ENCODE measurements at regions not wholly inside any gene's neighbourhood (a gene's known extent, or its start where the extent isn't known, plus 50 kb on each side); places are given as distances from the start of the nearest gene placed in this dataset.

- DNase-seq (ENCODE audit: low spot score): no peak
These were observed 208.9 kb upstream of the PFKP start for GRCh38 chr10:2858452-2858851.

DNA sequence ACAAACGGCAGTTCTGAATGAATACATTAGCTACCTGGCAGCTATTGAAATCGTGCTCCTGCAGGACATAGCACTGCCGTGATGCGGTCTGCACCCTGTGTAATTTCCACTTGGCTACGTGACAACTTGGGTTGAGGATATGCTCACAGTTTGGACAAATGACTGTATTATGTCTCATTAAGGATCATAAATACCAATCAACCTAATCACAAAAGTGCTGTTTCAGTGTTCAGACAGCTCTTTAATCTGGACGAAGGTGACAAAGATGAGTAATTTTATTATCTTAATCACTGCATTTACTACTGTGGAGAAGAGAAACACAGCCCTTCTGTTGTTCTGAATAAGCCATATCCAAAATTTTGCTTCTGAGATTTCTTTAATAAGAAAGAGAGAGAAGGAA is 210.8 kb upstream of the PFKP start:
- no peak for DNase-seq (ENCODE audit: low spot score)

GRCh38 chr10:2852574-2853323 is 214.6 kb upstream of the PFKP start:
- no peak for DNase-seq (ENCODE audit: low spot score)

- no peak for DNase-seq (ENCODE audit: low spot score)
These were observed 215.8 kb upstream of the PFKP start for GRCh38 chr10:2851566-2851965.

DNA sequence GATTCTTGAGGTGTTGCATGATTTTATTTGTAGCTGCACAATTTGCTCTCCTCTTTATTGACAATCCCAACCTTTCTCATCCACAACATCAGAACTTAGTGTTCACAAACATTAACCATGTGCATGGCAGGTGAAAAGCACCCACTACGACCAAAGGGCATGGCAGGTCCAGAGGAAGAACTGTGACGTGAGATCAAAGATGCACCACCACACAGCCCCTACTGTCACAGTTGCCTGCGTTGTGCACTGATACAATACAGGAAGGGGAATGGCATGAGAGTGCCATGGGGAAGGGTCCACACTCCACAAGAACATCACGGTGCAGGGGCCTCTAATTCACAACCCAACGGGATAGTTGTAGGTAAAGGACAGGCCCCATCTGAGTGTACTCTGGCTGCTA is 217.1 kb upstream of the PFKP start:
- DNase-seq (ENCODE audit: low spot score): no peak

DNA sequence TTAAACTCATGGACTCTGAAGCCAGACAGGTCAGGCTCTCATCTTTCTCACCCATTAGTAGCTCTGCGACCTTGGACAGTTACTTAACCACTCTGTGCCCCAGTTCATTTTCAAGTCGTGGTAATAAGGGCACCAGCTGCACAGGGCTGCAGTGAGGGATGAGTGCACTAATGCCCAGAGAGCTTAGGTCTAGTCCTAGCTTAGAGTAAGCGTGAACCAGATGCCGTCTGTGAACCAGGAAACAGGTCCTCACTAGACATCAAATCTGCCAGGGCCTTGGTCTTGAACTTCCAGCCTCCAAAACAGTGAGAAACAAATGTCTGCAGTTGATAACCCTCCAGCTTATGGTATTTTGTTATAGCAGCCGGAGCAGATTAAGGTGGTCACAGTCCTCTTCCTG is 222.4 kb upstream of the PFKP start:
- DNase-seq (ENCODE audit: low spot score): no peak

DNA sequence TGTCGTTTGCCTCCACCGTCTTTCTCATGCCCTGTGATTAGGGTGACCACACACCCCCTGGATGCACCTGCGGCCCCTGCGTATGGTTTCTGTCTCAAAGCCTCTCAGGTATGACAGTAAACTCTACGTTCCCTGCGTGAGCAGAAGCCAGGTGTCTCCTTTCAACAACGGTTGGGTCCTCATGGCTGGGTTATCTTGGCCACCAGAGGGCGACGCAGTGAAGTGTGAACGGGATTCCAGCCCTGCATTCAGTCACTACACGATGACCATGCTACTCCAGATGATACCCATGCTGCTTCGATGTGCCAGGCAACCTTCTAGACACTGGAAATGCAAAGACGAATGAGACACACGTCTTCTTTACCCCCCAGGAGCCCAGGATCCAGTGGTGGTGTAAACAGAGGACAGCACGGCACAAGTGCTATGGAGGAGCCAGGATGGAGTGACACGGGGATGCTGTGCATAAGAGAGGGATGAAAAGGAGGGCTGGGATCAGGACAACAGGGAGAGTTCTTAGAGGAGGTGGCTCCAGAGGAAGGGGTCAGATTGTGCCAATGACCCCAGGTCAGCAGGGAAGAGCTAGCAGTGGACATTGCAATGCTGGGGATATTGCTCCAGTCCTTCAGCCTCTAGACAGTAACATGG is 228.1 kb upstream of the PFKP start:
- peak; percentile 16 for DNase-seq (ENCODE audit: low spot score)

DNA sequence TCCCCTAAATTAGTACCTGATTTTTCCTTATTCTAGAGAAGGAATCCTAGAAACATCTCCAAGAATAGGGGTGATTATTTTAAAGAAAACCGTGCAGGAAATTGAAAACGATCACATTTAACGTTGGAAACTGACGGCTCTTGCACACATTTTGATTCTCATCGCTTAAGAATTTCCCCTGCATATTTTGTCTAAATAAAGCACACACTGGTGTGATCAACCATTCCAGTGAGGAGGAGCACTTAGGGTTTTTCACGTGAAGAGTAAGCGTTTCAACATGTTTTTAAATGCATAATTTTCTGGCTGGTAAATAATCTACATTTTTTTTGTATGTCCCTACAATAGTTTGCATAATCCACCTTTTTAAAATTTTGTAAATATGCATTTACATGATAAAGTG is 229.7 kb upstream of the PFKP start:
- no peak for DNase-seq (ENCODE audit: low spot score)

GRCh38 chr10:2836921-2837662 is 230.3 kb upstream of the PFKP start:
- no peak for DNase-seq (ENCODE audit: low spot score)

- DNase-seq (ENCODE audit: low spot score): no peak
These were observed 233.1 kb upstream of the PFKP start for GRCh38 chr10:2834214-2834613.

DNA sequence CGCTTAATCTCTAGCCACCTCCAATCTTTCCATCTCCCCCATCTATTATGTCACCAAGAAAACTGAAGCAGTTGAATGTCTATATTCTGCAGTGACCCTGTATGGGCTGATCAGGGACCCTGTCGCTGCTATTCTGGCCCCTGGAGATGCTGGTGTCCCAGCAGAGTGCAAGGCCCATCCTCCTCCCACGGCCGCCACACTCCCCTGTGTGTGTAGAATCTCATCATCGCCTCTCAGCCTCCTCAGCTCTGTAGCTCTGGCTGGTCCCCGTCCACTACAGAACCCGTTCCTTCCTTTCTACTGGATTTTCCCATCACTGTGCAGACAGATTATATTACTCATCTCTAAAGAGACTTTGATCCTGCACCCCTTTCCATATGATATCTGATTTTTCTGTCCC is 235.8 kb upstream of the PFKP start:
- DNase-seq (ENCODE audit: low spot score): no peak

GRCh38 chr10:2828741-2829140 is 238.6 kb upstream of the PFKP start:
- DNase-seq (ENCODE audit: low spot score): no peak

DNA sequence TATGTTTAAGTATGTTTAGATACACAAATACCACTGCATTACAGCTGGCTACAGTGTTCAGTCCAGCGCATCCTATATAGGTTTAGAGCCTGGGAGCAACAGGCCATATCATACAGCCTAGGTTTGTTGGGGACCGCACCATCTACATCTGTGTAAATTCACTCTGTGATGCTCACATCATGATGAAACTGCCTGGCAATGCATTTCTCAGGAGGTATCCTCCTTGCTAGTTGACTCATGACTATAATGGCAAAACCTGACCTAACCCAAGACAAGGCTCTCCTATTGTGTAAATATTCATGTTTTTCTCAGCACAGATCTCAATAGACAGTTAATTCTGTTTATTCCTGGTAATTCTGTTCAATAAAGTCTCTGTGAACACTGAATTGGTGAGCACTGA is 240.7 kb upstream of the PFKP start:
- no peak for DNase-seq (ENCODE audit: low spot score)

DNA sequence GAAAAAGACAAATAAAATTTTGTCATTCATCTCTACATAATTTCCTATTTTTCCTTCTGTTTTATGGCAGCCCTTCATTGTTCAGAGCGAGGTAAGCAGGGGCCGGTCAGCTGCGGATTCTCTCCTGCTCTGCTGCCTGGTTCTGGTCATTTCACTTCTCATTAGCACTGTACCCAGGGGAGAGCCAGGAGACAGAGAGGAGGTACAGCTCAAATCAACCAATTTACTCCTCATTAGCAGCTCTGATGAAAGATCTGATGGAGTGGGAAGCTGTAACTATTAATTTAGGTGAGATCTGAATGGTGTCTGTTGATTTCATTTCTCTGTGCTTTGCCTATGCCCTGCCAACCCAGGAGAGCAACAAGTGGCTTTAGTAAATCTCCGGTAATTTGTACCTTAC is 241.5 kb upstream of the PFKP start:
- no peak for DNase-seq (ENCODE audit: low spot score)

DNA sequence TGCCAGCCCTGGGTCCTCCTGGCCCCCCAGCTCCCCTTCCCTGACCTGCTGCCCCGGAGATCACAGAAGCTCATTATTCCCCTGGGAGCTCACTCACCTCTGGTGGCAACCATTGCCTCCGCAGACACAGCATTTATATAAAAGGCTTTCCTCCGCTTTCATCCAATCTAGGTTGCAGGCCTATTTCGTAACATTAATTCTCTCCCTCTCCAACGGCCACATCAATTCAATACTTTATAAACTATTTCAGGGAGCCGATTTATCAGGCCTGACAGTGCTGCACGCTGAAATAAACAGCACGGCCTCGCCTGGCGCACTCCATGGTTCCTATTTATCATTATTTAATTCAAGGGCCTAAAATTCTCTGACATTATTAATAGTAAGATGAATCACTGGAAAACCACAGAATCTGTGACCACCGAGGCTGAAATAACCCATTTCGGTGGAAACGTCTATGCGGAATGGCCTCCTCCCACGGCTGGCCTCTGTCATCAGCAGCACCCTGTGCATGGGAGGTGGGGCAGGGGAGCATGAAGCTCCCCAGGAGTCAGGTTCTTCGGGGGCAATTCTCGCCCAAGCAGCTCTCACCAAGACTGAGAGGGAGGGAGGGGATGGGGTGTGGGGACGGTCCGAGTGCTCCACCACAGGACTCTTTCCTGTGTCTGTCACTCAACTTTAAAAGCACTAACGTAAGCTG is 249.3 kb upstream of the PFKP start:
- no peak for DNase-seq (ENCODE audit: low spot score)

- no peak for DNase-seq (ENCODE audit: low spot score)
These were observed 253.7 kb upstream of the PFKP start for GRCh38 chr10:2813693-2814092.

DNA sequence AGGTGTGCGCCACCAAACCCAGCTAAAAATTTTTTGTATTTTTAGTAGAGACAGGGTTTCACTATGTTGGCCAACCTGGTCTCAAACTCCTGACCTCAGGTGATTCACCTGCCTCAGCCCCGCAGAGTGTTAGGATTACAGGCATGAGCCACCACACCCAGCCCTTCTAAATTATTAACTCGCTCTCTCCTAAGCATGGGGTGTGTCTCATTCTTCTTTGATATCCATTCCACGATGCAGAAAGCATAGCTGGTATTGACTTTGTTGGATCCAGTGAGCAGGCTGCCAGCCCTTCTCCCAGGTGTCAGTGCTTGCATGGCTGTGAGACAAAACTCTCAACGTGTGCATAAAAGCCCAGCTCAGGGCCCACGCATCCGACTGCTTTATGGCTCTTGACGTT is 254.1 kb upstream of the PFKP start:
- no peak for DNase-seq (ENCODE audit: low spot score)

DNA sequence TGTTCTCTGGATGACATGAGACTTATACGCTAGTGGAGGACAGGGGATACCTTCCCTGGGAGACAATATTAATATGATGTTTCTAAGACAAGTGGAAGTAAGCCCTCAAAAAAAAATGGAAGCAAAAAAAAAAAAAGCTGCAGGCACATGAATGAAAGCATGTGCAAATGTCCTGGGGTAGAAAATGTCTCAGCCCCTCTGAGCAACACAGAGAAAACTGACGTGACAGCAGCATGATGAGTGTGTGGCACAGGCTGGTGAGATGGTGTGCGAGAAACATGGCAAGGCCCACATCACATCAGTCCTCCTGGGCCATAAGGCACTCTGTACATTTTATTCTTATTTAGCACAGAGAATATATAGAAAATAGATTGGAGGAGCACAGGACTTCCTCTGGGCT is 254.7 kb upstream of the PFKP start:
- no peak for DNase-seq (ENCODE audit: low spot score)

GRCh38 chr10:2800178-2800577 is 267.2 kb upstream of the PFKP start:
- DNase-seq (ENCODE audit: low spot score): no peak

DNA sequence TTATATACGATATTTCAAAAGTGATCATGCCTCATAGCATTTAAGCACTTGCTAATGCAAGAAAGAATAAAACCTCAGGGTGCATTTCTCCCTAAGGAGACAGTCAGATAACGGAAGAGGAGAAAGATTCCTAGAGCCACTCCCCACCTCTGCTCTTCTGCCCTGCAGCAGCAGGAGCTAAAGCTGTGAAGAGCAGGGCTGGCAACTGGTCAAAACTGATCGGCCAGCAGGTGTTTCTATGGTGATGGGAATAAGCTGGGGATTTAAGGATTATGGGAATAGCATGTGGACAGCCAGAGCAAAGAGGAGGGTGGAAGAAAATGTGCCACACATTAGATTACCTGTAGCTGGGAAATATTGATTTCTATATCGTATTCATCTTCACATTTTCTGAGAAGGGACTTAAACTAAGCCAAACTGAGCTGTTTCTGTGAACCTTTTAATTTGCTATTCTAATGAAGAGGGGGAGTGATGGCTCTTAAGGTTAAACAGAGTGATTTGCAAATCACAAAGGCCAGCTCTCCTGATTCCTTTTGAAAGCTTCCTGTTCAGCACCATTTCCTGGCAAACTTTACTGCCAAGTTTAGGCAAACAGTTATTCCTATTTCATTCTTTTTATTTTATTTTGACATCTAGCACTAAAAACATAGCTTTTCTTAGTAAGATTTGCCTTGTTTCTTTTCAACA is 268.9 kb upstream of the PFKP start:
- no peak for DNase-seq (ENCODE audit: low spot score)

DNA sequence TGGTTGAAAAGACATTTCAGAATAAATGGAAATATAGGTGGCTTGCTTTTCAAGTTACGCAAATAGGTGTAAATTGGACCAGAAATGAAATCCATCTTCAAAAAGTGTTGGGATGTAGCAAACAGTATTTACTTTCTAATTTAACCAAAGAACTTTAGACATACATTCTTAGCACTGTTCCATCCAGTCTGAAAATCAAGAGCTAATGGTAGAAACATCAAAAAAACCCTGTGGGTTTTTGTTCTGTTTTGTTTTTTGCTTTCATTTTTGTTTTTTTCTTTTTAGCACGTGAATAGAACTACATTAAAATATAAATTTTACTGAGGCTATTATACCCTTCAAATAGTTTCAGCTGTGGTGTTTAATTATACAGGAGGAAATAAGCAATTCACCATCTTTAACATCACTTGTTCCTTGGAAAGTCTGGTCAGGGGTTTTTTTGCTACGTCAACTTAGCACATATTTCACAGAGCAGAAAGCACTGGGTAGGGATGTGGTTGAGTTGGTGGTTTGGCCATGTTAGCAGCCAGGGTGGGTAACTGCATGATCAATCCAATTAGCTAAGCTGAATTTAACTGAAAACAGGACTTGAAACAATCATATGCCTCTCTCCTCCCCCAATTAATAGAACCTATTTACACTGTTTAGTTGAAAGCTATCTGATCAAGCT is 275.4 kb upstream of the PFKP start:
- no peak for DNase-seq (ENCODE audit: low spot score)
